HG03135 (cell line): ENCODE measurements at regions not wholly inside any gene's neighbourhood (a gene's known extent, or its start where the extent isn't known, plus 50 kb on each side); places are given as distances from the start of the nearest gene placed in this dataset.
"Not testable (repeated sequence)": the region's sequence is repeated elsewhere in the genome, so short reads cannot be mapped to it uniquely, and the experiment has no call there.

ENCODE experiments used
- ATAC-seq: cut with Tn5 transposase; IDR thresholded peaks from one replicate; pipeline ENCODE4 v1.9.1; 2021; ENCODE audit warnings: mild to moderate bottlenecking, moderate library complexity; ENCODE audit not compliant: unreplicated experiment

- ATAC-seq: no peak
Measured at GRCh38 chr3:19825193-19825592, 108.8 kb downstream of the EFHB start.

- ATAC-seq: no peak
Measured at GRCh38 chr3:19822805-19823204, 111.2 kb downstream of the EFHB start.

GRCh38 chr3:19816631-19817030 lies 117.4 kb downstream of the EFHB start:
- no peak for ATAC-seq

GRCh38 chr3:19815805-19816204 lies 118.2 kb downstream of the EFHB start:
- ATAC-seq: no peak

- not testable (repeated sequence) for ATAC-seq
Measured at GRCh38 chr3:19813743-19814142, 120.3 kb downstream of the EFHB start.

GRCh38 chr3:19811689-19812088 lies 122.3 kb downstream of the EFHB start:
- ATAC-seq: no peak

- ATAC-seq: no peak
Measured at GRCh38 chr3:19808834-19809233, 125.2 kb downstream of the EFHB start.

GRCh38 chr3:19799887-19800286 lies 134.1 kb downstream of the EFHB start:
- no peak for ATAC-seq

GRCh38 chr3:19799115-19799514 lies 134.9 kb downstream of the EFHB start:
- no peak for ATAC-seq

GRCh38 chr3:19798324-19798723 lies 135.7 kb downstream of the EFHB start:
- no peak for ATAC-seq

GRCh38 chr3:19792388-19792787 lies 141.6 kb downstream of the EFHB start:
- no peak for ATAC-seq

- no peak for ATAC-seq
Measured at GRCh38 chr3:19775765-19776164, 158.3 kb downstream of the EFHB start.

- ATAC-seq: no peak
Measured at GRCh38 chr3:19769694-19770093, 164.3 kb downstream of the EFHB start.

GRCh38 chr3:19765954-19766353 lies 168.1 kb downstream of the EFHB start:
- no peak for ATAC-seq

- ATAC-seq: no peak
Measured at GRCh38 chr3:19757773-19758172, 176.2 kb downstream of the EFHB start.

GRCh38 chr3:19749448-19750017 lies 184.5 kb downstream of the EFHB start:
- no peak for ATAC-seq

GRCh38 chr3:19748782-19749447 lies 185.1 kb downstream of the EFHB start:
- ATAC-seq: no peak

GRCh38 chr3:19744047-19744446 lies 190.0 kb downstream of the EFHB start:
- no peak for ATAC-seq

- no peak for ATAC-seq
Measured at GRCh38 chr3:19742935-19743334, 191.1 kb downstream of the EFHB start.

GRCh38 chr3:19739504-19739903 lies 194.5 kb downstream of the EFHB start:
- no peak for ATAC-seq

- ATAC-seq: no peak
Measured at GRCh38 chr3:19738846-19739245, 195.2 kb downstream of the EFHB start.

GRCh38 chr3:19735111-19735510 lies 198.9 kb downstream of the EFHB start:
- no peak for ATAC-seq

GRCh38 chr3:19734453-19734852 lies 199.6 kb downstream of the EFHB start:
- no peak for ATAC-seq
